ENCODE measurements at regions not wholly inside any gene's neighbourhood (a gene's known extent, or its start where the extent isn't known, plus 50 kb on each side); places are given as distances from the start of the nearest gene placed in this dataset.
"Not testable (repeated sequence)": the region's sequence is repeated elsewhere in the genome, so short reads cannot be mapped to it uniquely, and the experiment has no call there.

DNA sequence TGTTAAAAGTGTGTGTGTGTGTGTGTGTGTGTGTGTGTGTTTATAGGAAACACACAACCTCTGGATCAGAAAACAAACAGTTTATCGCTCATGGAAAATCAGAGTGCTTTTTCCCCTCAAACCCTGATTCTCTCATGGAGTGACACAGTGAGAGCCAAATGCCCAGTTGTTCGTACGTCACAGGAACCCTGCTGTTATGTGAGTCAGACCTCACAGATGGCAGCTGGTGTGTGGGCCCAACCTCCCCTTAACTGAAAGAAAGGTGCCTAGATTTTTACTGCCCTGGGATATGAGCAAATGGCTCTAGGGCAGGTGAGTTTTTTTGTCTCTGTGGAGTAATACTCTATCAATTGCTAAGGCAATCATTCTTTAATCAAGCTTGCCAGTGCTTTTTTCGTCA lies 1788.1 kb downstream of the BRINP3 start:
- no peak for DNase-seq

- no peak for DNase-seq
Observed at GRCh38 chr1:188700116-188700515, 1777.5 kb downstream of the BRINP3 start.

DNA sequence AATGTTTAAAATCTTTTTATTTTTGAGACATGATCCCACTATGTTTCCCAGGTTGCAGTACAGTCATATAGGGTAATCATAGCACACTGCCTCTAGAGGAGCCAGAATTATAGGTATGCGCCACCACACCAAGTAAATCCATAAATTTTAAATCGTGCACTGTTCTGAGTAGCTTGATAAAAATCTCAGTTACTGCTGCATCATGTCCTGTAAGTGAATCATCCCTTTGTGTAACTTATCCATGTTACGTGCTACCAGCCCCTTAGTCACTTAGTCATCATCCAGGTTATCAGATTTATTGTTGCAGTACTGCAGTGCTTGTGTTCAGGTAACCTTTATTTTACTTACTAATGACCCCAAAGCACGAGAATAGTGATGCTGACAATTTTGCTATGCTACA lies 1770.9 kb downstream of the BRINP3 start:
- no peak for DNase-seq

- no peak for DNase-seq
Observed at GRCh38 chr1:188708795-188709535, 1768.7 kb downstream of the BRINP3 start.

- DNase-seq: no peak
Observed at GRCh38 chr1:188715566-188715965, 1762.1 kb downstream of the BRINP3 start.

- DNase-seq: no peak
Observed at GRCh38 chr1:188719735-188720134, 1757.9 kb downstream of the BRINP3 start.

DNA sequence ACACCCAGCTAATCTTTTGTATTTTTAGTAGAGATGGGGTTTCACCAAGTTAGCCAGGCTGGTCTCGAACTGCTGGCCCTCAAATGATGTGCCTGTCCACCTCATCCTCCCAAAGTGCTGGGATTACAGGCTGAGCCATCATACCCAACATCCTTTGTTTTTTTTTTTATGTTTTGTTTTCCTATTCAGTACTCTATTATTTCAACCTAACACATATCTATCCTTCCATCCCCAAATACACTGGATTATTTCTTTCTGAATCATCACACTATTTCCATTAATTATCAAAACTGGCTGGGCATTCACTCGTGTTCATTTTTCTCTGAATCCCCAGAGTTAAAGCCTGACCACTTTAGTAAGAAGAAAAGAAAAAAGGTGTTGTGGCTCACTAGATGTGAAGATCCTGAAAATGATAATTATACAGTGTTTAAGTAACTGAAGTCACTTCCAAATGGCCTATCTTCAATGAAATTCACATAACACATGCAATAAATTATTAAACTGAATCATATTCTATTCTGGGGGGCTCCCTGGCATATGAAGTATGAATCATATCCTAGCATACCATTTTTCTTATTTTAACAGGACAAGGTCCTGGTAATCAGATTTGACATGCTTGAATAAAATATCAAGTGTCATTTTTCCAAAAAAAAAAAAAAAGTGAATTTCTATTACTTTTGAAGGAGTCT lies 1754.2 kb downstream of the BRINP3 start:
- no peak for DNase-seq

- DNase-seq: no peak
Observed at GRCh38 chr1:188729039-188729438, 1748.6 kb downstream of the BRINP3 start.

GRCh38 chr1:188735567-188735966 lies 1742.1 kb downstream of the BRINP3 start:
- DNase-seq: no peak

DNA sequence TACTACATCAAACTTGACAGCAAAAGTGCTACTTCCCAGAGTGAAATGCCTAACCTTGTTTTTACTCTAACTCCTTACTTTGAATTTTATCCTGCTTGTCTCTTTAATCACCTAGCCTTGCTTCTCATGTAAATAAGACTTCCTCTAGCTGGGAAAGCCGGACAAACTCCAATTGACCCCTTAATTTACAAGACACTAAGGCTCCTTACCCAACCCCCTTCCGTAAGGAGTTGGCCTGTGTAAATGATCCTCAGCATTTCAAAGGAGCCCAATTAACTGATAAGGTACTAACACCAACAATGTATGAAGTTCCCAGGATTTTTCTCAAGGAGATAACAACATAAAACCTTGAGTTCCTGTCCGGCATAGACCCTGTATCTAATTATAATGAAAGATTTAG lies 1728.4 kb downstream of the BRINP3 start:
- DNase-seq: not testable (repeated sequence)

- DNase-seq: not testable (repeated sequence)
Observed at GRCh38 chr1:188752027-188752426, 1725.6 kb downstream of the BRINP3 start.

DNA sequence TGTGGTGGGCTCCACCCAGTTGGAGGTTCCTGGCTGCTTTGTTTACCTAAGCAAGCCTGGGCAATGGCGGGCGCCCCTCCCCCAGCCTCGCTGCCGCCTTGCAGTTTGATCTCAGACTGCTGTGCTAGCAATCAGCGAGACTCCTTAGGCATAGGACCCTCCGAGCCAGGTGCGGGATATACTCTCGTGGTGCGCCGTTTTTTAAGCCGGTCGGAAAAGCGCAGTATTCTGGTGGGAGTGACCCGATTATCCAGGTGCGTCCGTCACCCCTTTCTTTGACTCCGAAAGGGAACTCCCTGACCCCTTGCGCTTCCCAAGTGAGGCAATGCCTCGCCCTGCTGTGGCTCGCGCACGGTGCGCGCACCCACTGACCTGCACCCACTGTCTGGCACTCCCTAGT lies 1719.9 kb downstream of the BRINP3 start:
- DNase-seq: not testable (repeated sequence)

- DNase-seq: no peak
Observed at GRCh38 chr1:188761226-188761625, 1716.4 kb downstream of the BRINP3 start.

GRCh38 chr1:188762166-188762743 lies 1715.4 kb downstream of the BRINP3 start:
- no peak for DNase-seq

DNA sequence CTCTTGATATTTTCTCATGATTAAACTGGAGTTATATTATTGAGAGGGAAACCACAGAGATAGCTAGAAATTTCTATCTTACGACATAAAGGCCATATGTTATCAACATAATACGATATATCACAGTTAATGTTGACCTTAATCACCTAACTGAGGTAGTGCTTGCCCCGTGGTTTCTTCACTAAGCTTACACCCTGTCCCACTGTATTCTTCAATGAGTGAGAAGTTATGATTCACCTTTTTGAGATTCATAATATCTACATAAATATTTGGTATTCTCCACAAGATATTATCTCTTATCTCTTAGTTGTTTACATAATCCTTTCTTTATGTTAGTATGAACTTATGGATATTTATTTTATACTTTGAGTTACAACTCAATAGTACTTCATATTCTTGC lies 1714.1 kb downstream of the BRINP3 start:
- DNase-seq: no peak

- DNase-seq: no peak
Observed at GRCh38 chr1:188769181-188769580, 1708.5 kb downstream of the BRINP3 start.

- DNase-seq: no peak
Observed at GRCh38 chr1:188769936-188770335, 1707.7 kb downstream of the BRINP3 start.

GRCh38 chr1:188778578-188778977 lies 1699.1 kb downstream of the BRINP3 start:
- no peak for DNase-seq

DNA sequence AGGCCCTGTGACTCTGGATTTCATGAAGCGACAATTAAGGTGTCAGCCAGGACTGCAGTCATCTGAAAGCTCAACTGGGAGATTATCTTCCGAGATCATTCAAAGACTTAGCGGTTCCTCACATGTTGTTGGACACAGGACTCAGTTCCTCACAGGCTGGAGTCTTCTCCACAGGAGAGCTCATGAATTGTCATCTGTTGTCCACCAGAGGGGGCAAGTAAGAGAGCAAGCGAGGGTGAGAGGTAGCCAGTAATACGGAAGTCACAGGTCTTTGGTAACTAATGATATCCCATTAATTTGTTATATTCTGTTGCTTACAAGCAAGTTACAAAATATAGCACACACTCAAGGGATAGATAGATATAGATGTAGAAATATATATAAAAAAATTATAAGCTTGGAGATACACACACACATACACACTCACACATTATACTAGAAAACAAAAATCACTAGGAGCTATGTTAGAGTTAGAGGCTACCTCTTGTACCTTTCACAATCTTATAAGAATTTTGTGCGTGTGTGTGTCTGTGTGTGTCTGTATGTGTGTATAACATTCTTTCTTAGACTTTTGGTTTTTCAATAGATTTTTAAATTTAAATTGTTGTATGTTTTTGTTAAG lies 1695.3 kb downstream of the BRINP3 start:
- DNase-seq: no peak

DNA sequence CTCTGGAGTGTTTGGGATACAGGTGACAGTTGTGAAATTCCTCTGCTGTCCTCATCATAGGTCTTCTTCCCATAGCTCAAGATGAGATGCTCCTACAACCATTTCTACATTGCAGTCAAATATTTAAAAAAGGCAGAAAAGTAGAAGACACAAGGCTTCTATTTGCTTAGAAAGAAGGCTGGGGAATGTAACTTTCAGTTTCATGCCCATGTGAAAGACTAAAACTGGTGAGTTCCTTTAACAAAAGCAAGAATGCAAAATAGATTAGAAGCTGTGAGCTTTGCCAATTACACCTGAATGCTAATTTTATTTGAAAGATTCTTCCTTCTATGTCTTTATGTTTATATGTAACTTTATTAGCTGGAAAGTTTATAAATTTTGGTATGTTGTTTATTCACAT lies 1682.7 kb downstream of the BRINP3 start:
- DNase-seq: no peak

DNA sequence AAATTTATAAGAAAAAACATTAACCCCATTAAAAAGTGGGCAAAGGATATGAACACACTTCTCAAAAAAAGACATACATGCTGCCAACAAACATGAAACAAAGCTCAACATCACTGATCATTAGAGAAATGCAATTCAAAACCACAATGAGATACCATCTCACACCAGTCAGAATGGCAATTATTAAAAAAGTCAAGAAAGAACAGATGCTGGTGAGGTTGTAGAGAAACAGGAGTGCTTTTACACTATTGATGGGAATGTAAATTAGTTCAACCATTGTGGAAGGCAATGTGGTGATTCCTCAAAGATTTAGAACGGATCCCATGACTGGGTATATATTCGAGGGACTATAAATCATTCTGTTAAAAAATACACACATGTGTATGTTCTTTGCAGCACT lies 1665.5 kb downstream of the BRINP3 start:
- DNase-seq: not testable (repeated sequence)

DNA sequence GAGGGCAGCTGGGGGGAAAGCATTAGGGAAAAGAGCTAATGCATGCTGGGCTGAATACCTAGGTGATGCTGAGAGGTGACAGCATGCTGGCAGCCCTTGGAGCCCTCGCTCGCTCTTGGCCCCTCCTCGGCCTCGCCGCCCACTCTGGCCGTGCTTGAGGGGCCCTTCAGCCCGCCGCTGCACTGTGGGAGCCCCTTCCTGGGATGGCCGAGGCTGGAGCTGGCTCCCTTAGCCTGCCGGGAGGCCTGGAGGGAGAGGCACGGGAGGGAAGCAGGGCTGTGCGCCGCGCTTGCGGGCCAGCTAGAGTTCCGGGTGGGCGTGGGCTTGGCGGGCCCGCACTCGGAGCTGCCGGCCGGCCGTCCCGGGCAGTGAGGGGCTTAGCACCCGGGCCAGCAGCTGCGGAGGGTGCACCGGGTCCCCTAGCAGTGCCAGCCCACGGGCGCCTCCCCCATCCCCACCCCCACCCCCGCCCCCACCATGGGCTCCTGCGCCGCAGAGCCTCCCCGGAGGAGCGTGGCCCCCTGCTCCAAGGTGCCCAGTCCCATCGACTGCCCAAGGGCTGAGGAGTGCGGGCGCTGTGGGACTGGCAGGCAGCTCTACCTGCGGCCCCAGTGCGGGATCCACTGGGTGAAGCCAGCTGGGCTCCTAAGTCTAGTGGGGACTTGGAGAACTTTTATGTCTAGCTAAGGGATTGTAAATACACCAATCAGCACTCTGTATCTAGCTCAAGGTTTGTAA lies 1664.7 kb downstream of the BRINP3 start:
- not testable (repeated sequence) for DNase-seq

DNA sequence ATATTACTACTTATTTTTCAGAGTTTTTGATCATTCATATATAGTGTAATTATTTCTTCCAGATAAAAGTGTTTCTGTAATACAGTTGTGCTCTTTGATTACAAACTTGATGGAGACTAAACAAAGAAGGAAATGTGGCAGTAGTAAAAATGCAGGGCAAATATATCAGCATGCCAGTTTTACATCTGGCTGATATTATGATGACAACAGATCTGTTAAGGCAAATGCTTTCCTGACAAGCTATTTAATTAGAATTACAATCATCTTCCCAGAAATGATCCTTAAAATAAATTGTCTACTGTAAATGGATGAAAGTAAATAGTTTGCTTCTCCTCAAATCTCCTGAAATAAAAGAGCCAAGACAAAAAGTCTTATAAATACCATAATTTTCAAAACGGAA lies 1659.8 kb downstream of the BRINP3 start:
- no peak for DNase-seq
